Head of caudate nucleus (tissue), 42 donors: ENCODE measurements at regions not wholly inside any gene's neighbourhood (a gene's known extent, or its start where the extent isn't known, plus 50 kb on each side); places are given as distances from the start of the nearest gene placed in this dataset.
A peak's percentile ranks its signal among the peaks of the same experiment; 100 is the strongest.

Experiments
- DNase-seq, 42 donors: peaks; one replicate each; pipeline versions ENCODE4 v3.0.0 to v3.0.0-alpha.2; 2020 to 2021; ENCODE audit warnings: mixed read lengths in 7 of 42
- intact Hi-C: fragments of 100-400 bp; cut with DNase I; formaldehyde crosslinking; loops from one replicate; pipeline ENCODE4 v1.15.0; 2022

- DNase-seq: no peak
- intact Hi-C loops: no loop called here
Measured at GRCh38 chr4:143273160-143273917, 63.3 kb upstream of the GAB1 start.

GRCh38 chr4:143280861-143281260 lies 55.8 kb upstream of the GAB1 start:
- intact Hi-C loops: no loop called here
- DNase-seq: no peak

GRCh38 chr4:143281507-143282190 lies 55.0 kb upstream of the GAB1 start:
- intact Hi-C loops: no loop called here
- DNase-seq: no peak

- intact Hi-C loops: no loop called here
- no peak for DNase-seq
Measured at GRCh38 chr4:143282211-143282707, 54.4 kb upstream of the GAB1 start.

- intact Hi-C loops: no loop called here
- DNase-seq: peak in 2 of 42 donors; percentile 3 to 4
Measured at GRCh38 chr4:143285696-143286437, 50.8 kb upstream of the GAB1 start.

GRCh38 chr4:143286701-143287571 lies 49.7 kb upstream of the GAB1 start:
- intact Hi-C loops: no loop called here
- no peak for DNase-seq
